ENCODE measurements at regions not wholly inside any gene's neighbourhood (a gene's known extent, or its start where the extent isn't known, plus 50 kb on each side); places are given as distances from the start of the nearest gene placed in this dataset.

DNA sequence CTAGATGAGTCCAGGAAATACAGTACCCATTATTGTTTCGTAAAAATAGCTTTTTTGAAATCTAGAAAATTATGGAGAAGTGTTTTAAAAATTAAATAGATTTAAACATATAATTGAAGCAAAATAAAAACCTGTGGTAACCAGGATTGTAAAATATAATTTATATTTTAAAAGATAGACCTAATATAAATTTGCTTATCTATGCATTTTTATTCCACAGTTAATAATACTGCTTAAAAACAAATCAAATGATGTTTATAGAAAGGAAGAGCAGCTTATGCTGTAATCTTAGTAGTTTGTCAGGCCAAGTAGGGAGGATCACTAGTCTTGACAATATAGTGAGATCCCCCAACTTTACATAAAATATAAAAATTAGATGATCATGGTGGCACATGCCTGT lies 388.9 kb upstream of the CNTNAP5 start:
- TF ChIP-seq CTCF (IDR thresholded peaks at IDR 0.05), result no peak
- TF ChIP-seq POLR2AphosphoS5 (IDR thresholded peaks at IDR 0.05; ENCODE audit: low read depth, low read length), result no peak
- TF ChIP-seq, protein P1, sequence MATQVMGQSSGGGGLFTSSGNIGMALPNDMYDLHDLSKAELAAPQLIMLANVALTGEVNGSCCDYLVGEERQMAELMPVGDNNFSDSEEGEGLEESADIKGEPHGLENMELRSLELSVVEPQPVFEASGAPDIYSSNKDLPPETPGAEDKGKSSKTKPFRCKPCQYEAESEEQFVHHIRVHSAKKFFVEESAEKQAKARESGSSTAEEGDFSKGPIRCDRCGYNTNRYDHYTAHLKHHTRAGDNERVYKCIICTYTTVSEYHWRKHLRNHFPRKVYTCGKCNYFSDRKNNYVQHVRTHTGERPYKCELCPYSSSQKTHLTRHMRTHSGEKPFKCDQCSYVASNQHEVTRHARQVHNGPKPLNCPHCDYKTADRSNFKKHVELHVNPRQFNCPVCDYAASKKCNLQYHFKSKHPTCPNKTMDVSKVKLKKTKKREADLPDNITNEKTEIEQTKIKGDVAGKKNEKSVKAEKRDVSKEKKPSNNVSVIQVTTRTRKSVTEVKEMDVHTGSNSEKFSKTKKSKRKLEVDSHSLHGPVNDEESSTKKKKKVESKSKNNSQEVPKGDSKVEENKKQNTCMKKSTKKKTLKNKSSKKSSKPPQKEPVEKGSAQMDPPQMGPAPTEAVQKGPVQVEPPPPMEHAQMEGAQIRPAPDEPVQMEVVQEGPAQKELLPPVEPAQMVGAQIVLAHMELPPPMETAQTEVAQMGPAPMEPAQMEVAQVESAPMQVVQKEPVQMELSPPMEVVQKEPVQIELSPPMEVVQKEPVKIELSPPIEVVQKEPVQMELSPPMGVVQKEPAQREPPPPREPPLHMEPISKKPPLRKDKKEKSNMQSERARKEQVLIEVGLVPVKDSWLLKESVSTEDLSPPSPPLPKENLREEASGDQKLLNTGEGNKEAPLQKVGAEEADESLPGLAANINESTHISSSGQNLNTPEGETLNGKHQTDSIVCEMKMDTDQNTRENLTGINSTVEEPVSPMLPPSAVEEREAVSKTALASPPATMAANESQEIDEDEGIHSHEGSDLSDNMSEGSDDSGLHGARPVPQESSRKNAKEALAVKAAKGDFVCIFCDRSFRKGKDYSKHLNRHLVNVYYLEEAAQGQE (IDR thresholded peaks at IDR 0.05; ENCODE audit: insufficient read depth in 1 of 2, low read depth in 2 of 2, low read length in 1 of 2), result no peak

All from Panc1 (cell line).